K562 (cell line): ENCODE measurements at regions not wholly inside any gene's neighbourhood (a gene's known extent, or its start where the extent isn't known, plus 50 kb on each side); places are given as distances from the start of the nearest gene placed in this dataset.
"Not testable (repeated sequence)": the region's sequence is repeated elsewhere in the genome, so short reads cannot be mapped to it uniquely, and the experiment has no call there.

Experiments
- ARID2 ChIP-seq: fragments of 450-650 bp; IDR thresholded peaks from 2 replicates; pipeline ENCODE4 v1.6.1; 2017; ENCODE audit warnings: antibody characterized with exemption, mild to moderate bottlenecking
- EP300 ChIP-seq: IDR thresholded peaks from 2 replicates; pipeline ENCODE4 v1.6.1; 2012; ENCODE audit warnings: low read length, improper control_type of control experiment
- MTA1 ChIP-seq: fragments of 450-650 bp; IDR thresholded peaks from 2 replicates; pipeline ENCODE4 v1.6.1; 2017; ENCODE audit warnings: borderline replicate concordance
- SMC3 ChIP-seq: conservative IDR thresholded peaks from 2 replicates; pipeline ENCODE4 v1.6.1; 2011; ENCODE audit warnings: low read depth, low read length, improper control_type of control experiment; ENCODE audit not compliant: insufficient read depth
- TCF3 ChIP-seq: sonication (generic); formaldehyde crosslinking; IDR thresholded peaks from 2 replicates; pipeline ENCODE4 v1.4.0; 2020; ENCODE audit warnings: mild to moderate bottlenecking, missing genetic modification reagents
- ZBTB26 ChIP-seq: fragments of 450-650 bp; formaldehyde crosslinking; IDR thresholded peaks from 2 replicates; pipeline ENCODE4 v1.4.0; 2022; ENCODE audit warnings: missing genetic modification characterization

GRCh38 chr18:10356999-10357398 lies 97.4 kb upstream of the APCDD1 start:
- TF ChIP-seq ARID2; SMC3; ZBTB26 (CRISPR knock-in tag); EP300; MTA1; TCF3 (CRISPR knock-in tag): not testable (repeated sequence)
